Smooth muscle cell (in vitro differentiated cells): ENCODE measurements at regions not wholly inside any gene's neighbourhood (a gene's known extent, or its start where the extent isn't known, plus 50 kb on each side); places are given as distances from the start of the nearest gene placed in this dataset.
A peak's percentile ranks its signal among the peaks of the same experiment; 100 is the strongest.

Experiments
- DNase-seq: peaks from one replicate; lab custom pipeline; 2025; ENCODE audit not compliant: unreplicated experiment; lab: John Stamatoyannopoulos, UW
- H2AFZ ChIP-seq: fragments of 200-600 bp; sonication (generic); 2 replicates; pipeline ENCODE4 v1.6.0; 2016; ENCODE audit warnings: antibody characterized with exemption, low read depth, mild to moderate bottlenecking
- H3F3A ChIP-seq: fragments of 200-600 bp; sonication (generic); 2 replicates; pipeline ENCODE4 v1.6.0; 2017; ENCODE audit warnings: antibody characterized with exemption, low read depth
- H3K27ac ChIP-seq: fragments of 200-600 bp; sonication (generic); 2 replicates; pipeline ENCODE4 v1.5.1; 2016; ENCODE audit warnings: low read depth, mild to moderate bottlenecking
- H3K27me3 ChIP-seq: fragments of 200-600 bp; sonication (generic); 2 replicates; pipeline ENCODE4 v1.6.1; 2016; ENCODE audit warnings: low read depth, mild to moderate bottlenecking
- H3K36me3 ChIP-seq: fragments of 200-600 bp; sonication (generic); 2 replicates; pipeline ENCODE4 v1.5.1; 2016; ENCODE audit warnings: low read depth
- H3K4me1 ChIP-seq: fragments of 200-600 bp; sonication (generic); 2 replicates; pipeline ENCODE4 v1.5.1; 2016; ENCODE audit warnings: low read depth
- H3K4me2 ChIP-seq: fragments of 200-600 bp; sonication (generic); 2 replicates; pipeline ENCODE4 v1.6.0; 2016; ENCODE audit warnings: mild to moderate bottlenecking
- H3K4me3 ChIP-seq: fragments of 200-600 bp; sonication (generic); 2 replicates; pipeline ENCODE4 v1.5.1; 2016; ENCODE audit warnings: mild to moderate bottlenecking
- H3K79me2 ChIP-seq: fragments of 200-600 bp; sonication (generic); 2 replicates; pipeline ENCODE4 v1.6.0; 2016; ENCODE audit warnings: low read depth, mild to moderate bottlenecking
- H3K9ac ChIP-seq: fragments of 200-600 bp; sonication (generic); 2 replicates; pipeline ENCODE4 v1.6.0; 2016; ENCODE audit warnings: low read depth
- H3K9me3 ChIP-seq: fragments of 200-600 bp; sonication (generic); replicated peaks from 2 replicates; pipeline ENCODE4 v1.5.1; 2016; ENCODE audit warnings: low read depth
- H4K20me1 ChIP-seq: fragments of 200-600 bp; sonication (generic); 2 replicates; pipeline ENCODE4 v1.6.0; 2016; ENCODE audit warnings: low read depth
- WGBS: methylation state at CpG from one replicate; pipeline ENCODE4 v1.1.7; 2016; ENCODE audit warnings: low lambda C conversion rate; 5-methylcytosine and 5-hydroxymethylcytosine counted together
- TF ChIP-seq, protein P1 (sequence below): fragments of 200-600 bp; sonication (generic); IDR thresholded peaks from 2 replicates; pipeline ENCODE4 v1.5.1; 2017; ENCODE audit warnings: borderline replicate concordance, mild to moderate bottlenecking, antibody characterized with exemption; ENCODE audit not compliant: insufficient read depth, poor library complexity, severe bottlenecking

DNA sequence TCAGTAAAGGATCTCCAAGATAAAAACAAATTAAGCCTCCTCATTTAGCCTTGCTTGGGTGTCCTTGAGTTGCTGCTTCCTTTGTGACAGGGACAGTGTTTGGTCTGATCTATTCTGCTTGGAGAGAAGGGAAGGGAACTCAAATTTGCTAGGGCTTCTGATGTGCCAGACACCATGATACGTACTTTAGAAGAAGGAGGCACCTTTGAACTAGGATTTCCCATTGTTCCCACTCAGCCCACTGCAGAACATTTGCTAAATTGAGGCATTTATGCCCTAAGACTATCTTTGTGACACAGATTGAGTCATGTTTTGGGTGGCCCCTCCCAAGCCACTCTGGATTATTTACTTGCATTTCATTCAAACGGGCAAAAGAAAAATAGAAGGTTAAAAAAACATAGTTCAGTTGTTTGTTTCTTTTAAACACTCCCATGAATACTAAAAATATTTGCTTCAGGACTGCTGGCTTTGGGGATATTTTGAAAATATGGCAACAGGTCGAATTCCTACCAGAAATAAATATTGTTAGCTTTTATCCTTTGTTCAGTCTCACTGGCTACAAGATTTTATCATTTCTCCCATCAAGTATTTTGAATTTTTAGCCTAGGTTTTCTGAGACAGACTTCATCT lies 81.9 kb upstream of the WLS start:
- Histone ChIP-seq H3K36me3 (no peaks in the 10 kb centered on the region), H3K4me1 (peaks cover 25% of the 10 kb centered on the region), H4K20me1 (no peaks in the 10 kb centered on the region), H3K27me3 (no peaks in the 10 kb centered on the region), H2AFZ (peak overlapping the region; percentile 55), H3K9me3 (no peaks in the 10 kb centered on the region), H3K27ac (peak overlapping the region; percentile 26), H3K9ac (no peak overlapping the region), H3K4me2 (peak overlapping the region; percentile 75), H3K79me2 (no peaks in the 10 kb centered on the region), H3F3A (no peaks in the 10 kb centered on the region), H3K4me3 (no peak overlapping the region)
- DNase-seq, result no peak
- TF ChIP-seq, protein P1, sequence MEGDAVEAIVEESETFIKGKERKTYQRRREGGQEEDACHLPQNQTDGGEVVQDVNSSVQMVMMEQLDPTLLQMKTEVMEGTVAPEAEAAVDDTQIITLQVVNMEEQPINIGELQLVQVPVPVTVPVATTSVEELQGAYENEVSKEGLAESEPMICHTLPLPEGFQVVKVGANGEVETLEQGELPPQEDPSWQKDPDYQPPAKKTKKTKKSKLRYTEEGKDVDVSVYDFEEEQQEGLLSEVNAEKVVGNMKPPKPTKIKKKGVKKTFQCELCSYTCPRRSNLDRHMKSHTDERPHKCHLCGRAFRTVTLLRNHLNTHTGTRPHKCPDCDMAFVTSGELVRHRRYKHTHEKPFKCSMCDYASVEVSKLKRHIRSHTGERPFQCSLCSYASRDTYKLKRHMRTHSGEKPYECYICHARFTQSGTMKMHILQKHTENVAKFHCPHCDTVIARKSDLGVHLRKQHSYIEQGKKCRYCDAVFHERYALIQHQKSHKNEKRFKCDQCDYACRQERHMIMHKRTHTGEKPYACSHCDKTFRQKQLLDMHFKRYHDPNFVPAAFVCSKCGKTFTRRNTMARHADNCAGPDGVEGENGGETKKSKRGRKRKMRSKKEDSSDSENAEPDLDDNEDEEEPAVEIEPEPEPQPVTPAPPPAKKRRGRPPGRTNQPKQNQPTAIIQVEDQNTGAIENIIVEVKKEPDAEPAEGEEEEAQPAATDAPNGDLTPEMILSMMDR, result no peak
- WGBS, result 31% methylated on average over 3 of the region's 3 CpGs

DNA sequence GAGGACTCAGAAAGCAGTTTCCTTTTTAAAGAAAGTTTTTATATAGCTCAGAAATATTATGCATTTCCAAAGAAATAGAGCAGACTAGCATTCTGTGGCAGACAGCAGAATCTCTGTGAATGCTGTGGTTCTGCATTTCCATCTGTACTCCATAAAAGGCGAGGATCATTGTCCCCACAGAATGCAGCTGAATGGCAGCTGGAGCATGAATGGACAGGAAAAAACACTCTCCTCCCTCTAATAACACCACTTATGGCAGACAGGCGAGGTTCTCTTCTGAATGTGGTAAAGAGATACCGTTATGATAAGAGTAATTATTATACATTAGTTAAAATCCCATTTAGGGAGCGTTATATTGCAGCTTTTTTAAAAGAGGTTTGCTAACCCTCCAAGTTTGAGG lies 81.4 kb upstream of the WLS start:
- H3K36me3 ChIP-seq, result no peaks in the 10 kb centered on the region
- WGBS, result 9% methylated on average over 4 of the region's 4 CpGs
- H3K27ac ChIP-seq, result peak overlapping the region; percentile 26
- H3K27me3 ChIP-seq, result no peaks in the 10 kb centered on the region
- peak overlapping the region; percentile 55 for H2AFZ ChIP-seq
- no peak for DNase-seq
- no peaks in the 10 kb centered on the region for H3F3A ChIP-seq
- no peak overlapping the region for H3K9ac ChIP-seq
- no peaks in the 10 kb centered on the region for H3K9me3 ChIP-seq
- no peaks in the 10 kb centered on the region for H4K20me1 ChIP-seq
- peak overlapping the region; percentile 75 for H3K4me2 ChIP-seq
- peaks cover 22% of the 10 kb centered on the region for H3K4me1 ChIP-seq
- TF ChIP-seq, protein P1, result no peak
- no peak overlapping the region for H3K4me3 ChIP-seq
- H3K79me2 ChIP-seq, result no peaks in the 10 kb centered on the region

DNA sequence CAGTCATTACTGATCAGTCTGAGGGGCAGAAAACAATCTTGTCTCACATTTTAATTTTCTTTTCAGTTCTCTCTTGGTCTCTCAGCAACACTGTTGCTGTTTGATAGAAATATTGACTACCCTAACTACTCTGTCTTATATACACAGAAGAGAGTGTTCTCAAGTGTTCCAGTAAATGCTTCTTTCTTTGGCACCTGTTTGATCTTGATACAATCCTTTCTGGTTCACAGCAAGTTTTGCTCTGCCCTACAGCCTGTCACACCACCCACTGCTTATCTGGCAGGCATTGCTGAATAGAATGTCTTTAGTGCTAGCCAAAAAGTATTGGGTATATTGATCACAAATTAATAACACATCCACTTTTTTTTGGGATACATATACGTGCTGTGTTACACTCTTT lies 75.7 kb upstream of the WLS start:
- WGBS, result 97% methylated on average over 1 of the region's 1 CpG
- DNase-seq, result no peak
- Histone ChIP-seq H3K4me2 (no peak overlapping the region), H3K79me2 (no peaks in the 10 kb centered on the region), H3K27ac (peak overlapping the region; percentile 43), H3K9me3 (no peaks in the 10 kb centered on the region), H4K20me1 (no peaks in the 10 kb centered on the region), H3K36me3 (no peaks in the 10 kb centered on the region), H3K4me3 (no peak overlapping the region), H3K4me1 (peaks cover 7% of the 10 kb centered on the region), H3K9ac (no peak overlapping the region), H2AFZ (no peak overlapping the region), H3F3A (no peaks in the 10 kb centered on the region), H3K27me3 (no peaks in the 10 kb centered on the region)
- TF ChIP-seq, protein P1, result no peak

DNA sequence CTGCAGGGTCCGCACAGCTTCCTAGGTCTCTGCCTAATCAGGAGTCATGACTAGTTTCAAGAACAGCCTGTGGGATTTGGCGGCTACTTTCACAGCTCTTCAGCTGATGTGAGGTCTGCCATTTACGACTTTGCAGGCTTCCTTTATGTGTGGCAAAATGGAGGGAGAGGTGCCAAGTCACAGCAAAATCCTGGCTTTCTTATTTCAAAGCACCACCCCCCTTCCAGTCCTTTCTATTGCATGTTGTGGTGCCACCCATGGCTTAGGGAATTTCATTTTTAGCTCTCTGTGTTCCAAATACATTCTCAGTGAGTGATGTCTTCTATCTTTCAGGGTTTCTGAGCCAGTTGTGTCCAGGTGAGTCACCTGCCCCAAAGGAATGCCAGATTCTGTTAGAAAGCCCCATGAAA lies 75.1 kb upstream of the WLS start:
- DNase-seq, result no peak
- 31% methylated on average over 3 of the region's 3 CpGs for WGBS
- TF ChIP-seq, protein P1, result no peak

More for the DNA sequence above, 75.1 kb upstream of the WLS start:
- Histone ChIP-seq H3K27ac (peak overlapping the region; percentile 43), H3K9me3 (no peaks in the 10 kb centered on the region), H3K9ac (no peak overlapping the region), H3K27me3 (no peaks in the 10 kb centered on the region), H3F3A (no peaks in the 10 kb centered on the region), H3K36me3 (no peaks in the 10 kb centered on the region), H4K20me1 (no peaks in the 10 kb centered on the region), H2AFZ (no peak overlapping the region), H3K79me2 (no peaks in the 10 kb centered on the region), H3K4me3 (no peak overlapping the region), H3K4me2 (no peak overlapping the region), H3K4me1 (peaks cover 7% of the 10 kb centered on the region)
